ENCODE measurements at regions not wholly inside any gene's neighbourhood (a gene's known extent, or its start where the extent isn't known, plus 50 kb on each side); places are given as distances from the start of the nearest gene placed in this dataset.

GRCh38 chr12:114152066-114152465 is 185.9 kb upstream of the RBM19 start:
- TF ChIP-seq POLR2A (IDR thresholded peaks at IDR 0.05; ENCODE audit: low read length) (no peak), GATA1 (IDR thresholded peaks at IDR 0.05; ENCODE audit: low read depth, low read length) (no peak)
